HG03097 (cell line): ENCODE measurements at regions not wholly inside any gene's neighbourhood (a gene's known extent, or its start where the extent isn't known, plus 50 kb on each side); places are given as distances from the start of the nearest gene placed in this dataset.
"Not testable (repeated sequence)": the region's sequence is repeated elsewhere in the genome, so short reads cannot be mapped to it uniquely, and the experiment has no call there.

ENCODE experiments used
- ATAC-seq: cut with Tn5 transposase; IDR thresholded peaks from one replicate; pipeline ENCODE4 v1.9.1; 2021; ENCODE audit not compliant: unreplicated experiment, low FRiP score

DNA sequence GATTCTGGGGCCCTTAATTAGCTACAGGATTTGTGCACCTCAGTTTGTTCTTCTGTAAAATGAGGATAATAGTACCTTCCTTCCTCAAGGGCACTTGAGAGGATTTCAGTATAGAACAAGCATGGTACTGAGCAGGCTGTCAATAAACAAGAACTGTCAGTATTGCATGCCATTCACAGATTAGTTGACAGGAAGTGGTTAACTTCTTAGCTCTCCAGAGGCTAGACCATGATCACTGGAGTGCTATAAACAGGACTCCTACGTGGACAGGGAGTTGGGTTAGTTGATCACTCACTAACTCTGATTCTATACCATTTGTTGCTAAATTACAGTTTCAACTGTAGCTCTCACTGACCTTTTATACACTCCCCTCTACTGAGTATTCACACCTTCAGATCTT is 126.2 kb upstream of the DAB1 start:
- peak; percentile 93 for ATAC-seq

DNA sequence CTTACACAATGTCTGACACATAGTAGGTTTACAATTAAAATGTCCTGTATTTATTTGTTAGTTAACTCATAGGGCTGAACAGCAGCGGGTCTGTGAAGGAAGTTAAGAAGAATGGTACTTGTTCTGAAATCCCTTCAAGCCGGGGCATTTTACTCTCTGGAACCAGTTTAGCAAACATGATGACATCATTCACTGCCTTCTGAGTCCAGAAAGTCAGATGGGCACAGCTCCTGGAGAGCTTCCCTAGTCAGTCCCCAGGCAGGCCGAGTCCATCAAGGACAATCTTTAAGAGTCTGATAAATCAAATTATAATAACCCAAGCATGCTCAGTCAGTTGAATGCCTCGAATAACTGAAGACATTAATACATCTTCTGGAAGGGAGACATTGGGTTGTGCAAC is 125.4 kb upstream of the DAB1 start:
- ATAC-seq, result no peak

- ATAC-seq, result no peak
Measured at GRCh38 chr1:57546549-57547330, 122.9 kb upstream of the DAB1 start.

DNA sequence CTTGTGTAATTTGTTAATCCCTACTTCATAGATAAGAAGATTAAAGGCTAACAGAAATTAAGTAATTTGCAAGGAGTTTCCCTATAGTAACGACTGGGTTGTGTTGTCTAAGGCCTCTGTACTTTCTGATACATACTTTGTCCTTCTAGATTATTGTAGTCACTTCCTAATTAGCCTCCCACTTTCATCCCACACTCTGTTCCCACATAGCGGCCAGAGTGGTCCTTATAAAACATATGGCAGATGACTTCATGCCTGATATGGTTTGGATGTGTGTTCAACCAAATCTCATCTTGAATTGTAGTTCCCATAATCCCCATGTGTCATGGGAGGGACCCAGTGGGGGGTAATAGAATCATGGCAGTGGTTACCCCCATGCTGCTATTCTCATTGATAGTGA is 120.5 kb upstream of the DAB1 start:
- ATAC-seq, result no peak

DNA sequence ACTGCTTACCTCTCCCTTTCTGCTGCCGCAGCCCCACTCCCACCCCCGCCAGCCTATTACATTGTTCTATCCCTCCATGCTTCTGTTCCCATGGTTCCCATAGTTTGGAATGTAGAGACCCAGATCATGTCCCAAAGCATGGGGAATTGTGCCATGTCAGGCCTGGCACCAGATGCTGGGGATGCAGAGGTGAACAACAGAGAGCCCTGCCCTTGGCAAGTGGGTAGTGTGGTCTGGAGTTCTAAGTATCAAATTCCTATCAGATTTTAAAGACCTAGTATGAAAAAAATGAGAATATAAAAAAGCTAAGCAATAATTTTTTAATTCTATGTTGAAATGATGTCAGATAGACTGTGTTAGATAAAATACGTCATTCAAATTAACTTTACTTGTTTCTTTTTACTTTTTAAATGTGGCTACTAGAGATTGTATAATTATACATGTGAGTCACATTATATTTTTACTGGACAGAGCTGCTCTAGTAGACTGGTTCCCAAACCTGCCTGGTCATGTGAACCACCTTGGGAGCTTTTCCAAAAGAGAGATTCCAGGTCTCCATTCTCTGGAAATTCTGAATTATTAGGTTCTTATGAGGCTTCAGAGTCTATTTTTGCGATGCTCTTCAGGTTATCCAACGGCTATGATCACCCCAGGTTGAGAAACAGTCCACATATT is 113.0 kb upstream of the DAB1 start:
- no peak for ATAC-seq

- no peak for ATAC-seq
Measured at GRCh38 chr1:57532299-57532698, 108.4 kb upstream of the DAB1 start.

DNA sequence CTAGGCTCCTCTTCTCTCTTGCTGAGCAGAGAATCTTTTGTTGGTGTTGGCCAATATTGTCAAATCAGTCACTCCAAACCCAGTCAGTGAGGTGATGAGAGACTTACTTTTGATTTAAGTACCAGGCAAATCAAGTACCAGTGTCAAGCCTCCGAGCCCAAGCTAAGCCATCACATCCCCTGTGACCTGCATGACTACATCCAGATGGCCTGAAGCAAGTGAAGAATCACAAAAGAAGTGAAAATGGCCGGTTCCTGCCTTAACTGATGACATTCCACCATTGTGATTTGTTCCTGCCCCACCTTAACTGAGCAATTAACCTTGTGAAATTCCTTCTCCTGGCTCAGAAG is 107.0 kb upstream of the DAB1 start:
- not testable (repeated sequence) for ATAC-seq

DNA sequence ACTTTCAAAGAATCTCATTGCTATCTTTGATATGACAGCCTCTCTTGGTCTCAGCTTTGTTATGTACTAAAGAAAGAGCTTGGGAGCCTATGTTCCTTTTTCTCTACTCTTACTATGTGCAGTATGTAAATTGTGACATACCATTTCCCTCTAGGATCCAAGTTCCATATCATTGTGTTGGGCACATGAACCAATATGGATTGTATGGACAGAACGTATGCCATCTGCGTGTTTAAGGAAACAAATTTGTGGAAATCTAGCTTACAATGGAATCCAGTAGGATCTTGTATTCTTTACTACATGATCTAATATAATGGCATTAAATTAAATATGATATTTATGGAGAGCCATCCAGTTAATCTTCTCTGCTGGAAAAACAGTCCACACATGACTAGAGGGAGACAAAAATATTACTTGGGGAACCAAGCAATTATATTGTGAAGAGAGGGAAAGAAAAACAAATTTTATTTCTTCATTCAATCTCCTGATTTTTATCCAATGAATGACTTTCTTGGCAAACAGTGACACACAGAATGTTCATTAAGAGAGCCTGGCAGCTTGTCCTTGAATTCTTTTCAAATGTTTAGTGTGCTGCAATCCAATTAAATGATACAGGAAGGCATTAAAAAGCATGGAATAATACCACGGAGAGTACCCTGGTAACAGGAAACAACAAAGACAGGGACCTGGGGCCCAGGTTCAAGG is 106.5 kb upstream of the DAB1 start:
- ATAC-seq, result no peak

- ATAC-seq, result no peak
Measured at GRCh38 chr1:57522575-57522974, 98.7 kb upstream of the DAB1 start.

- ATAC-seq, result no peak
Measured at GRCh38 chr1:57520743-57521515, 97.1 kb upstream of the DAB1 start.

GRCh38 chr1:57518496-57518895 is 94.6 kb upstream of the DAB1 start:
- ATAC-seq, result no peak

DNA sequence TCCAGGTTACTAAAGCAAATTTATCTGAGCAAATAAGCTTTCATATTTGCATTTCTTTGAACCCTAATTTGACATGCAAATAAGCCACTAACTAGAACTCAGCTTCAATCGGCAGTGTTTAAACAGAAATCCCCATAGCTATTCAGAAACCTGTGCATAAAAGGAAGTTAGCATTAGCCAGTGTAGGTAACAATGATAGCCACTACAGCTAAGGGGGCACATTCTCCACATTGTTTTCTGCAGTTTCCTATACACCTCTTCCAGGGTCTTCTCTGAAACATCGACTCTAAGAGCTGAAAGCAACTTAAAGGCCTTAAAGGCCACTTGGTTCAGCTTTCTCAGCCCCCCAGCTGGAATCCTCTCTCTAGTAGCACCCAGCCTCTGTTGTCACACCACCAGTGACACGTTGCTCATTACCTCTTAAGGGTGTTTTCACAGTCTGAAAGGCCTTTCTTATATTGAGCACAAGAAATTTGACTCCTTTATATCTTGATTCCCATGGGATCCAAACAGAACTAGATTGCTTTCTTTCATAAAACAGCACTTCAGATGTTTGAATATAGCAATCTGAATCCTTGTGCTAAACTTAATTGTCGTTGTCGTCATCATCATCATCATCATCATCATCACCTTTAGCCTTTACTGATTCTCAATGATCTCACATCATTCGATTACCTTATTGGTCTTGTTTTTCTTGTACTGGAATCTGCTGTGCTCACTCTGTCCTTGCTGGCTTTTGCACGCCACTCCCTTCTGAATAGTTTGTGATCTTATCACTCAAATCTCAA is 93.9 kb upstream of the DAB1 start:
- ATAC-seq, result no peak

- ATAC-seq, result no peak
Measured at GRCh38 chr1:57512386-57512785, 88.5 kb upstream of the DAB1 start.

- no peak for ATAC-seq
Measured at GRCh38 chr1:57506941-57507340, 83.1 kb upstream of the DAB1 start.

DNA sequence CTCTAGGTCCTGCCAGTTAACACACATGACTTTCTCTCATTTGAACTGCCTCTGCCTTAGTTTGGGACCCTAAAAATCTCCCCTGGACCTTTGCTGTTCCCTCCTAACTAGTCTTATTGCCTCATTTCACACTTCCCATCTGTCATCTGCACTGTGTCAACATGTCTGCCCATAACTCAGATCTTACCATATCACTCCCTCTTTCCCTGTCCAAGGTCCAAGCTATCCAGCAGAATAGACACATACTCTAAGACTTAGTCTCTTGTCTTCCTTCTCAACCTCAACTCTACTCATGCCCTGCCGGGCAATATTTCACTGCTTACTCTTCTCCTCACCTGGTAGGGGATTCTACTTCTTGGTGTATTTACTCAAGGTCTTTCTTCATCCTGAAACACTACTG is 79.5 kb upstream of the DAB1 start:
- ATAC-seq, result no peak

DNA sequence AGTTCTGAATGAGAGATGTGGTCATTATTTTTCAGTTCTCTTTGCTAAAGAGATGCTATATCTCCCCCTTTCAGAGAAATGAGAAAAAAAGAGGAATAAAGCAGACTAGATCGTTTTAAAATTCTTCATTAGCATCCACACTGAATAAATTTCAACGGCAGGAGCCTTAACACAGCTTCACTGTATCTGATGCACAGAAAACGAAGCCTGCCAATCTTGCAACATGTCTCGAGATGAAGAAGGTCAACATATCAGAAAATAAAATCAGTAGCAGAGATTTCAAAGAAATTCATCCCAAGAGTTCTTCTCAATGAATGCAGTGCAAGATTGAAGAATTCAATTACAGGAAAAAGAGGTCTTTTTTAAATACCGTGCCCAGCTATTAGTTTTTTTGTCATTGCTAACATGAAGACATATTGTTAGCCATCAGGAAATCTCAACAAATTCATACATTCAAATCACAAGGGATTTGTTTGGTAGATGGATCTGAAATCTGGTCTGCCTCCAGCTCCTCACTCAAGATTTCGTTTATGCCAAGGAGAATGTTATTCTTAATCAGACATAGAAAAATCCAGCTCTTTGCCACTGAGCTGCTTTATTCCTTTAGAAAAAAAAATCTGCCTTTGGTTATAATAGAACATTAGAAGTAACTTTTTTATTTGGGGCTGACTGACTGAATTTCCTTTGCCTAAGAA is 76.4 kb upstream of the DAB1 start:
- no peak for ATAC-seq

GRCh38 chr1:57494530-57495079 is 70.7 kb upstream of the DAB1 start:
- ATAC-seq, result no peak

- no peak for ATAC-seq
Measured at GRCh38 chr1:57492586-57493226, 68.8 kb upstream of the DAB1 start.
